ENCODE measurements at regions not wholly inside any gene's neighbourhood (a gene's known extent, or its start where the extent isn't known, plus 50 kb on each side); places are given as distances from the start of the nearest gene placed in this dataset.

- TF ChIP-seq NR2F2 (IDR thresholded peaks at IDR 0.05) = no peak
- no peak for TF ChIP-seq CTCF (IDR thresholded peaks at IDR 0.05; ENCODE audit: low read depth, low read length, missing input control)
- no peak for TF ChIP-seq YY1 (IDR thresholded peaks at IDR 0.05)
- no peak for TF ChIP-seq RAD21 (IDR thresholded peaks at IDR 0.05)
- TF ChIP-seq GABPA (IDR thresholded peaks at IDR 0.05 in 1 of 2, conservative IDR thresholded peaks at IDR 0.05 in 1 of 2) = no peak
- no peak for TF ChIP-seq SP1 (IDR thresholded peaks at IDR 0.05)
- no peak for TF ChIP-seq MAX (IDR thresholded peaks at IDR 0.05)
- TF ChIP-seq FOXA1 (IDR thresholded peaks at IDR 0.05) = no peak
- TF ChIP-seq JUND (IDR thresholded peaks at IDR 0.05) = no peak
- no peak for TF ChIP-seq TAF1 (conservative IDR thresholded peaks at IDR 0.05)
- TF ChIP-seq EGR1 (IDR thresholded peaks at IDR 0.05; ENCODE audit: low read depth in 2 of 2) = no peak
- TF ChIP-seq REST (IDR thresholded peaks at IDR 0.05) = no peak
- TF ChIP-seq ZBTB33 (IDR thresholded peaks at IDR 0.05) = no peak
Observed at GRCh38 chr5:9786380-9787360, 156.5 kb upstream of the TAS2R1 start.
